IPS DF 19.7 (cell line): ENCODE measurements at regions not wholly inside any gene's neighbourhood (a gene's known extent, or its start where the extent isn't known, plus 50 kb on each side); places are given as distances from the start of the nearest gene placed in this dataset.
"Not testable (repeated sequence)": the region's sequence is repeated elsewhere in the genome, so short reads cannot be mapped to it uniquely, and the experiment has no call there.

Experiments used
- DNase-seq: peaks from one replicate; pipeline ENCODE4 v3.0.0-alpha.2; 2013; ENCODE audit warnings: low read depth, low spot score

GRCh38 chr10:3945026-3945425, 160.0 kb upstream of the KLF6 start:
- DNase-seq: no peak

- DNase-seq: no peak
These were observed 159.6 kb upstream of the KLF6 start for GRCh38 chr10:3944591-3944990.

GRCh38 chr10:3943695-3944257, 158.8 kb upstream of the KLF6 start:
- no peak for DNase-seq

GRCh38 chr10:3942937-3943489, 158.0 kb upstream of the KLF6 start:
- DNase-seq: no peak

- no peak for DNase-seq
These were observed 156.7 kb upstream of the KLF6 start for GRCh38 chr10:3941676-3942075.

GRCh38 chr10:3936422-3937040, 151.5 kb upstream of the KLF6 start:
- DNase-seq: no peak

- DNase-seq: no peak
These were observed 150.9 kb upstream of the KLF6 start for GRCh38 chr10:3935933-3936359.

- DNase-seq: no peak
These were observed 150.1 kb upstream of the KLF6 start for GRCh38 chr10:3935141-3935540.

GRCh38 chr10:3933733-3934132, 148.7 kb upstream of the KLF6 start:
- DNase-seq: no peak

- no peak for DNase-seq
These were observed 147.8 kb upstream of the KLF6 start for GRCh38 chr10:3932597-3933375.

GRCh38 chr10:3931901-3932300, 146.9 kb upstream of the KLF6 start:
- no peak for DNase-seq

GRCh38 chr10:3931224-3931623, 146.2 kb upstream of the KLF6 start:
- no peak for DNase-seq

GRCh38 chr10:3928569-3928968, 143.6 kb upstream of the KLF6 start:
- no peak for DNase-seq

GRCh38 chr10:3928078-3928477, 143.1 kb upstream of the KLF6 start:
- DNase-seq: no peak

- DNase-seq: no peak
These were observed 141.9 kb upstream of the KLF6 start for GRCh38 chr10:3926675-3927525.

GRCh38 chr10:3926258-3926657, 141.2 kb upstream of the KLF6 start:
- no peak for DNase-seq

GRCh38 chr10:3925184-3925583, 140.2 kb upstream of the KLF6 start:
- no peak for DNase-seq

- DNase-seq: no peak
These were observed 139.3 kb upstream of the KLF6 start for GRCh38 chr10:3924344-3924743.

GRCh38 chr10:3923033-3923432, 138.0 kb upstream of the KLF6 start:
- DNase-seq: no peak

GRCh38 chr10:3919709-3920308, 134.8 kb upstream of the KLF6 start:
- DNase-seq: no peak

GRCh38 chr10:3917392-3917791, 132.4 kb upstream of the KLF6 start:
- not testable (repeated sequence) for DNase-seq
